Type B pancreatic cell (in vitro differentiated cells): ENCODE measurements at regions not wholly inside any gene's neighbourhood (a gene's known extent, or its start where the extent isn't known, plus 50 kb on each side); places are given as distances from the start of the nearest gene placed in this dataset.

Experiments
- DNase-seq: peaks from one replicate; pipeline ENCODE4 v3.0.0; 2021; ENCODE audit warnings: mixed read lengths; ENCODE audit not compliant: unreplicated experiment; ENCODE audit errors: extremely low spot score
- H3K27ac Mint-ChIP-seq: 2 replicates; pipeline ENCODE4 v1.8.0; 2021; ENCODE audit warnings: mild to moderate bottlenecking, mixed read lengths
- H3K27me3 Mint-ChIP-seq: 2 replicates; pipeline ENCODE4 v1.8.0; 2021; ENCODE audit warnings: mixed read lengths
- H3K36me3 Mint-ChIP-seq: 2 replicates; pipeline ENCODE4 v1.8.0; 2021; ENCODE audit warnings: mixed read lengths
- H3K4me1 Mint-ChIP-seq: one replicate; pipeline ENCODE4 v1.8.0; 2021; ENCODE audit warnings: mixed read lengths; ENCODE audit not compliant: unreplicated experiment
- H3K4me3 Mint-ChIP-seq: 2 replicates; pipeline ENCODE4 v1.8.0; 2021; ENCODE audit warnings: mild to moderate bottlenecking, mixed read lengths
- H3K9me3 Mint-ChIP-seq: 2 replicates; pipeline ENCODE4 v1.8.0; 2021; ENCODE audit warnings: mixed read lengths
- TF ChIP-seq, protein P1 (sequence below): fragments of 200-600 bp; sonication (generic); conservative IDR thresholded peaks from 2 replicates; pipeline ENCODE4 v1.5.0; 2021; ENCODE audit warnings: antibody characterized with exemption, mild to moderate bottlenecking

DNA sequence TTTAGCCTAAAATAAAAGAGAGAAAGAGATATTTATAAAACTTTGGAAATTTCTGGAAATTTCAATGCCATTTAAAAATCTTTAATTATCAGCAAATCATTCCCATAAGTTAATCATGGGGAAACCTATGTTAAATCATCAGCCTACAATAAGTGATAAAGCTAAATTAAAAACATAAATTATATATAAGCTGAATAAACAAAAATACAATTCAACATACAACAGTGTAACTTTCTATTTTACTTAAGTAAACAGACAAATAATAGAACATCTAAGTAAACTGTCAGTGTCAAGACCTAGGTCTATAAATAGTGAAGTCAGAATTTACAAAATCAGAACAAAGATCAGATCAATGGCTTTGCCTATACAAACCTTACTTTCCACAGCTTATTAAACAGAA is 57.5 kb downstream of the EPRS1 start:
- Mint-ChIP-seq H3K27ac (peak overlapping the region; percentile 82), H3K27me3 (no peaks in the 10 kb centered on the region), H3K9me3 (no peaks in the 10 kb centered on the region), H3K36me3 (peaks cover 19% of the 10 kb centered on the region), H3K4me3 (no peak overlapping the region), H3K4me1 (peaks cover 6% of the 10 kb centered on the region)
- DNase-seq, result no peak
- TF ChIP-seq, protein P1, sequence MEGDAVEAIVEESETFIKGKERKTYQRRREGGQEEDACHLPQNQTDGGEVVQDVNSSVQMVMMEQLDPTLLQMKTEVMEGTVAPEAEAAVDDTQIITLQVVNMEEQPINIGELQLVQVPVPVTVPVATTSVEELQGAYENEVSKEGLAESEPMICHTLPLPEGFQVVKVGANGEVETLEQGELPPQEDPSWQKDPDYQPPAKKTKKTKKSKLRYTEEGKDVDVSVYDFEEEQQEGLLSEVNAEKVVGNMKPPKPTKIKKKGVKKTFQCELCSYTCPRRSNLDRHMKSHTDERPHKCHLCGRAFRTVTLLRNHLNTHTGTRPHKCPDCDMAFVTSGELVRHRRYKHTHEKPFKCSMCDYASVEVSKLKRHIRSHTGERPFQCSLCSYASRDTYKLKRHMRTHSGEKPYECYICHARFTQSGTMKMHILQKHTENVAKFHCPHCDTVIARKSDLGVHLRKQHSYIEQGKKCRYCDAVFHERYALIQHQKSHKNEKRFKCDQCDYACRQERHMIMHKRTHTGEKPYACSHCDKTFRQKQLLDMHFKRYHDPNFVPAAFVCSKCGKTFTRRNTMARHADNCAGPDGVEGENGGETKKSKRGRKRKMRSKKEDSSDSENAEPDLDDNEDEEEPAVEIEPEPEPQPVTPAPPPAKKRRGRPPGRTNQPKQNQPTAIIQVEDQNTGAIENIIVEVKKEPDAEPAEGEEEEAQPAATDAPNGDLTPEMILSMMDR, result no peak

GRCh38 chr1:219988387-219988786 is 57.9 kb downstream of the EPRS1 start:
- Mint-ChIP-seq H3K4me3 (peak overlapping the region; percentile 39), H3K9me3 (no peaks in the 10 kb centered on the region), H3K27me3 (no peaks in the 10 kb centered on the region), H3K4me1 (peaks cover 6% of the 10 kb centered on the region), H3K36me3 (peaks cover 21% of the 10 kb centered on the region), H3K27ac (peak overlapping the region; percentile 82)
- TF ChIP-seq, protein P1, result no peak
- no peak for DNase-seq

DNA sequence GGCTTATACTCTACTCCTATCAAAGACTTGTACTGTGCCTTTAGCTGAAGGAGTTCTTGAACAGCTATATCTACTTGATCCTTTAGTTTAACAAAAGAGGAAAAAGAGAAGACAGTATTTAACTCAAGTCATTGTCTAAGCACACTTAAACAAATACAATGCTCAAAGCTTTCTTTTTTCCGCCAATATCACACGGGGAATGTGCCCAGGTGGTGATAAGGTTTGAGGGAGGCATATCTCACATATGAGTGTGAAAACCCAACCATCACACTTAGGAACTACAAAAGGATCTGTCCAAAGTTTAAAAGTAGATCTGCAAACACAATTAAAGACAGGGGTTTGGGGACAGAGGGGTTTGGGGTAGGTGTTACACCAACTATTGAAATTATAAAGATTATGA is 59.0 kb upstream of the SLC30A10 start:
- Mint-ChIP-seq H3K4me3 (no peak overlapping the region), H3K36me3 (peaks cover 21% of the 10 kb centered on the region), H3K4me1 (peaks cover 6% of the 10 kb centered on the region), H3K9me3 (no peaks in the 10 kb centered on the region), H3K27me3 (no peaks in the 10 kb centered on the region), H3K27ac (no peak overlapping the region)
- TF ChIP-seq, protein P1, result no peak
- DNase-seq, result no peak

DNA sequence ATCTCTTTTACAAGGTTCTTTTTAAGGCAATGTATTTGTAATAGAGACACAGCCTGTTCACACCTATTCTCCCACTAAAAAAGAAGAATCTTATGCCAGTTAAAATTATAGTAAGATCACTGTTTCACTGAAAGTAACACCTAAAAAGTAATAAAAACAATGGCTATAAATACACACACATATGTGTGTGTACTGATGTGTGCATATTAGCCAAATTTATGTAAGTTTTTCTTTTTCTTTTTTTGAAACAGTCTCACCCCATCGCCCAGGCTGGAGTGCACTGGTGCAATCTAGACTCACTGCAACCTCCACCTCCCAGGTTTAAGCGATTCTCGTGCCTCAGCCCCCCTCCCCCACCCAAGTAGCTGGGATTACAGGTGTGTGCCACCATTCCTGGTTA is 56.8 kb upstream of the SLC30A10 start:
- H3K36me3 Mint-ChIP-seq, result peaks cover 21% of the 10 kb centered on the region
- no peaks in the 10 kb centered on the region for H3K9me3 Mint-ChIP-seq
- H3K4me1 Mint-ChIP-seq, result no peaks in the 10 kb centered on the region
- no peaks in the 10 kb centered on the region for H3K27me3 Mint-ChIP-seq
- TF ChIP-seq, protein P1, result no peak
- H3K4me3 Mint-ChIP-seq, result no peak overlapping the region
- DNase-seq, result no peak
- no peak overlapping the region for H3K27ac Mint-ChIP-seq
